B cell (primary cell): ENCODE measurements at regions not wholly inside any gene's neighbourhood (a gene's known extent, or its start where the extent isn't known, plus 50 kb on each side); places are given as distances from the start of the nearest gene placed in this dataset.

Experiments
- EZH2 ChIP-seq: IDR thresholded peaks from 2 replicates; pipeline ENCODE4 v1.6.1; 2012; ENCODE audit warnings: borderline replicate concordance, low read depth, mild to moderate bottlenecking, moderate library complexity, low read length; ENCODE audit not compliant: insufficient read depth, poor library complexity, severe bottlenecking
- TF ChIP-seq, protein P1 (sequence below): fragments of 200-600 bp; IDR thresholded peaks from one replicate; pipeline ENCODE4 v1.8.0; 2022; ENCODE audit warnings: antibody characterized with exemption, mild to moderate bottlenecking

DNA sequence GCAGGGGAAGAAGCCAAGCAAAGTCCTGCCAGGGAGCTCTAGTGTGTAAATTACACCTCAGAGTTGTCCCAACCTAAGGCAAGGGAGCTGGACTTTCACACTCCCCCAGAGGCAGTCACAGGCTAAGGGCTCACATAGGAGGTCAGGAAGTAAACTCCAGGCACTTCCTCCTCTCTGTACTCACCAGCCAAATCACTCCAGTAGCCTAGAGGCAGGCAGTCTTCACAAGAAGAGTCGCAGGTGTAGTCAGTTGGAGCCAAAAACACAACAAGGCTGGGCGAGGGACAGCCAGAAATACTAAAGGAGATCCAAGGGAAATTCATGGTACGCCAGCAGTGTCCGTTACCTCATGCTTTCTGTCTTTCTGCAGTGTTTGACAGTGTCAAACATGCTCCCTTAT is 205.0 kb downstream of the C1D start:
- no peak for TF ChIP-seq EZH2
- TF ChIP-seq, protein P1, sequence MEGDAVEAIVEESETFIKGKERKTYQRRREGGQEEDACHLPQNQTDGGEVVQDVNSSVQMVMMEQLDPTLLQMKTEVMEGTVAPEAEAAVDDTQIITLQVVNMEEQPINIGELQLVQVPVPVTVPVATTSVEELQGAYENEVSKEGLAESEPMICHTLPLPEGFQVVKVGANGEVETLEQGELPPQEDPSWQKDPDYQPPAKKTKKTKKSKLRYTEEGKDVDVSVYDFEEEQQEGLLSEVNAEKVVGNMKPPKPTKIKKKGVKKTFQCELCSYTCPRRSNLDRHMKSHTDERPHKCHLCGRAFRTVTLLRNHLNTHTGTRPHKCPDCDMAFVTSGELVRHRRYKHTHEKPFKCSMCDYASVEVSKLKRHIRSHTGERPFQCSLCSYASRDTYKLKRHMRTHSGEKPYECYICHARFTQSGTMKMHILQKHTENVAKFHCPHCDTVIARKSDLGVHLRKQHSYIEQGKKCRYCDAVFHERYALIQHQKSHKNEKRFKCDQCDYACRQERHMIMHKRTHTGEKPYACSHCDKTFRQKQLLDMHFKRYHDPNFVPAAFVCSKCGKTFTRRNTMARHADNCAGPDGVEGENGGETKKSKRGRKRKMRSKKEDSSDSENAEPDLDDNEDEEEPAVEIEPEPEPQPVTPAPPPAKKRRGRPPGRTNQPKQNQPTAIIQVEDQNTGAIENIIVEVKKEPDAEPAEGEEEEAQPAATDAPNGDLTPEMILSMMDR = no peak
